NCI-H187 (cell line): ENCODE measurements at regions not wholly inside any gene's neighbourhood (a gene's known extent, or its start where the extent isn't known, plus 50 kb on each side); places are given as distances from the start of the nearest gene placed in this dataset.

Source experiments
- DNase-seq, 2 experiments: peaks; one replicate each; lab custom pipeline; 2025; lab: John Stamatoyannopoulos, UW

- no peak for DNase-seq
These were observed 695.1 kb downstream of the PLCL1 start for GRCh38 chr2:198499539-198499938.

DNA sequence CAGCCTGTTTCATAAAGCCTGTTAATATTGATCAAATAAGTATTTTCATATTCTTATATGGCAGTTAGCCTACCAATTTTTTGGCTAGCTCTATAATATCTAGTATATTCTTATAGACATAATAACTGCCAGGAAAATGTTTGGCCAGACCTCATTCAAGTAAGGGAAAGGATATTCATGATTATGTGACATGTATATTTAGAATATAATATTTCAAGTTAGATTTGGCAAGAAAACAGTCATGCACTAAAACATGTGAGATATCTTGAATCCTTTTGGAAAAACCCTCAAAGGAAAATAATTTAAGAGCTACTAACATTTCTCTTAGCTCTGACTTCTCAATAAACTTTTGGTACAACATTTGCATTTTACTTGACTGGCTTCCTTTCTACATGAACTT, 694.1 kb downstream of the PLCL1 start:
- DNase-seq: no peak

DNA sequence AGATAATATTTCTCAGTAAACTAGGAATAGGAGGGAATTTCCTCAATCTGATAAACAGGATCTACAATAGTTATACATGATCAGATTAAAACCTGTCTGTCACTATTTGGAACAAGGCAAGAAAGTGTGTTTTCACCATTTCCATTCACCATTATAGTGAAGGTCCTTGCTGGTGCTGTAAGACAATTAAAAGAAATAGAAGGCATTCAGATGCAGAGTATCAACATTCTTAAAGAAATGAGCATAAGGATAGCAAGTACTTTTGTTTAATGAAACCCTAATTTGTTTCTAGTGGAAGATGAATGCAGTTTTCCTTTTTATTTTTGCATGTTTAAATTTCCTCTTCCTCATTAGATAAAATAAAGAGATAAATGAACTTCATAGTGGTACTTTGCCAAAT, 693.7 kb downstream of the PLCL1 start:
- no peak for DNase-seq

GRCh38 chr2:198494931-198495330, 690.5 kb downstream of the PLCL1 start:
- no peak for DNase-seq

- no peak for DNase-seq
These were observed 686.4 kb downstream of the PLCL1 start for GRCh38 chr2:198490748-198491147.

DNA sequence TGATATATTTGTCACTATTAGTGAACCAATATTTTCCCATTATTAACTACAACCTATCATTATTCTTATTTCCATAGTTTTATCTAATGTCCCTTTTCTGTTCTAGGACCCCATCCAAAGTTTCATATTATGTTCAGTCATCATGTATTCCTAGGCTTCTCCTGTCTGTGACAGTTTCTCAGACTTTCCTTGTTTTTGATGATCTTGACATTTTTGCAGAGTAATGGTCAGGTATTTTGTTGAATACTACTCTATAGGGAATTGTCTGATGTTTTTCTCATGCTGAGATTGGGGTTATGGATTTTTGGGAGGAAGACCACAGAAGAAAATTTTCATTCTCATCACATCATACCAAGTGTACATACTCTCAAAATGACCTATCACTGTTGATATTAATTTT, 684.6 kb downstream of the PLCL1 start:
- DNase-seq: no peak

DNA sequence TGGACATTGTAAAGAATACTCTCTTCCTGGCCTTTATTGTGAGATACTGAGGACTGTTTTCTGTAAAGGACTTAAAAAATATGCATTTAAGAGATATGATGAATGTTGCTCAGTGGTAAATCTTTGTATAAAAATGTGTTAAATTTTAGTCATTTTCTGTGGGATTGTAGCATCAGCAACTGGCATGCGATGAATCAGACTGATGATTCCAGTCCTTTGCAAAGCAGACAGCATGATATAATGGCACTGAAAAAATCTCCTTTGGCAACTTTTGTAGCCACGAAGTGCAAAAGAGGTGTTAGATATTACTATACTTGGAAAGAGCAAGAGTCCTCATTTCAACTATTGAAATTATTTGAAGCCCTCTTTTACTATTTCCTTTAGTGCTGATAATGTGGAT, 678.7 kb downstream of the PLCL1 start:
- DNase-seq: no peak

- DNase-seq: no peak
These were observed 674.7 kb downstream of the PLCL1 start for GRCh38 chr2:198479065-198479464.

- no peak for DNase-seq
These were observed 674.0 kb downstream of the PLCL1 start for GRCh38 chr2:198478361-198478760.

DNA sequence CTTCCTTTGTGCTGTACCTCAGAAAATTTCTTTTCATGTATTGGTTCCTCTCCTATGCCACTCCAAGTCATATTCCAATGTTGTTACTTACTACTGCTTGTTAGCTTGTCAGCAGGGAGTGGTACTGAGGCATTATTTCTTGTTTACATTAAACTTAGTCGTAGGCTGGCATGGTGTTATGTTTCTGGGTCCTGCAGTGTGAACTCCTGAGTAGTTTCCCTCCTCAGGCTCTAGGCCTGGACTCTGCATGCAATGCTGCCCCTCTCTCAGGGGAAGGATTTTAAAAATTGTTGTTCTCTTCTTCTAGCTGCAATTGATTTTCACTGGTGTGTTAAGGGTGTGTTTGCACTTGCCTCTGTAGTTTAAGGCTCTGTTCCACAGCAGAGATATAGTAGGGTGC, 671.6 kb downstream of the PLCL1 start:
- no peak for DNase-seq

- DNase-seq: no peak
These were observed 666.9 kb downstream of the PLCL1 start for GRCh38 chr2:198471291-198471690.

DNA sequence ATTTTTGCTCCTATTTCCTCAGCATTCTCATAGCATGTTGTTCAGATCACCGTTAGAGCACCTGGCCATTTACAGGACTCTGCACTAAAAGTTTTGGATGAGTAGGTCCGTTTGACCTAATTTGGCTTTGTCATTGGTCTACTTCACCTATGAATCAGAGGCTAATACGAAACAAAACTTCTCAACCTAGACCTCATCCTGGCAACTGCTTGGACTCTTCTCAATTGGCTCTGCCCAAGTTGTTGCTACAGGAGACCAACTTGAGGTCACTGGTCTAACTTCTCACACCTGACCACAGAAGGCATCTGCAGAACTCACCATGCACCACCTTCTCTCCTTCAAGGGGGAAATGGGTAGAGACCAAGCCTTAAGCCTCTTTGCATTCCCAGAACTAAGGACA, 663.7 kb downstream of the PLCL1 start:
- no peak for DNase-seq

GRCh38 chr2:198465970-198466369, 661.6 kb downstream of the PLCL1 start:
- DNase-seq: no peak

DNA sequence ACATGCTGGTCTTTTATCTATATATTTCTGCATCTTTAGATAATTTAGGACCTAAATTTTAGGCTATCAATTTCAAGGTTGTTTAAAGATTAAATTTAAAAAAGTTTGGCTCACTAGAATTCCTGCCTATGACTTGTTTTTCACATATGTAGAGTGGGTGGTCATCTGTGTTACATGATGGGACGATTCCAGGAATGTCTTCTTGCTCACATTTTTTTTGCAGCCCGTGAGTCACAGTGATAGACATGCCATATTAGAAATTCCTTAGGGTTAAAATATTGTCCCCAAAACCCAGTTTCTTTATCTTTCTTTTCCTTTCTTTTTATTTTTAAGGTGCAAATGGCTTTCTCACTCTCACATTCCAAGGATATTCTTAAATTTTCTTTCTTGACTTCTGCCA, 652.0 kb downstream of the PLCL1 start:
- DNase-seq: no peak

DNA sequence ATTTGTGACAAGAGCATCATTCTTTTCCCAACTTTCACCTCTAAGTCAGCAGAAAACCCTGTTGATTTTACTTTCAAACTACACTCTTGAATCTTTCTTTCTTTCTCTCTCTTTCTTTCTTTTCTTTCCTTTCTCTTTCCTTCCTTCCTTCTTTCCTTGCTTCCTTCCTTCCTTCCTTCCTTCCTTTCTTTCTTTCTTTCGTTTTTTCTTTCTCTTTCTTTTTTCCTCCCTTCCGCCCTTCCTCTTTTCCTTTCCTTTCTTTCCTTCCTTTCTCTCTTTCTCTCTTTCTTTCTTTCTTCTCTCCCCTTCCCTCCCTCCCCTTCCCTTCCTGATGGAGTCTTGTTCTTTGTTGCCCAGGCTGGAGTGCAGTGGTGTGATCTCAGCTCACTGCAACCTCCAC, 649.5 kb downstream of the PLCL1 start:
- DNase-seq: no peak

DNA sequence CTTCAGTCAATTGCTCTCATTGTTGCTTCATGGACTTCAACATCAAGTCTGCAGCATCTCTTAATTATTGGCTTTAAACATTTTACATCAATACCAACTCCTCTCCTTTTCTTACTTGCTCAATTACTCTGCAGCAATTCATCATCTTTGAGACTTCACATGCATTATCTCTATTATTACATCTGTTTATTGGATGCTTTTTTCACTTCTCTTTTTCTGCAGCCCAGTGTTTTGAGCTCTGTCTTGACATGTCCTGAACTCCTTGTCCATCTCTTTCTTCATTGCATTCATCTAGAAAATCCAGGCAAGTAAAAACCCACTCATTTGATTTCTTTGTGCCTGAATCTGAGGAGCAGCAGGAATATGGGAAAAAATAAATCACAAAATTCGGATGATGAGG, 647.9 kb downstream of the PLCL1 start:
- DNase-seq: no peak

- DNase-seq: no peak
These were observed 644.4 kb downstream of the PLCL1 start for GRCh38 chr2:198448789-198449188.

- no peak for DNase-seq
These were observed 640.5 kb downstream of the PLCL1 start for GRCh38 chr2:198444800-198445287.

- no peak for DNase-seq
These were observed 637.5 kb downstream of the PLCL1 start for GRCh38 chr2:198441901-198442300.

- no peak for DNase-seq
These were observed 636.9 kb downstream of the PLCL1 start for GRCh38 chr2:198441246-198441645.

GRCh38 chr2:198440833-198441232, 636.4 kb downstream of the PLCL1 start:
- DNase-seq: no peak

- DNase-seq: no peak
These were observed 633.9 kb downstream of the PLCL1 start for GRCh38 chr2:198438331-198438730.

DNA sequence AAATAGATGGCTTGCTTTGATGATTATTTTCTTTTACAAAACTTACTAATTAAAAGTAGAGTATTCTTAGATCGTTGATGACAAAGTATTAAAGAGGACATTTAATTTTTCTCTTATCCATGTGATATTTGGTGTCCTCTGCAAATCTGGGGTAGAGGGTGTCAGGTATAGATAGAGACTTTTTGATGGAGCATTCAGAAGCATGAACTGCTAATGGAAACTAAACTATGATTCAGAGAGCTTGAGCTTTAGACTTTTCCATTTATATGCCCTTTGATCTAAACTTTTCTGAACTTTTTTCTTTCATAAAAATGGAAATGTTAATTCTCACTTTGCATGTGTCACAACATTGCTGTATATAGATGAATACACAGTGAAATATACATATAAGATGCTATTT, 619.7 kb downstream of the PLCL1 start:
- no peak for DNase-seq

- DNase-seq: no peak
These were observed 613.4 kb downstream of the PLCL1 start for GRCh38 chr2:198417836-198418235.

GRCh38 chr2:198414976-198415375, 610.6 kb downstream of the PLCL1 start:
- no peak for DNase-seq
